ENCODE measurements at regions not wholly inside any gene's neighbourhood (a gene's known extent, or its start where the extent isn't known, plus 50 kb on each side); places are given as distances from the start of the nearest gene placed in this dataset.

GRCh38 chr18:64713284-64713683, 564.4 kb upstream of the LINC00305 start:
- Histone ChIP-seq H3K27ac (no peak overlapping the region), H3K4me2 (no peak overlapping the region), H3K9ac (no peak overlapping the region), H3K79me2 (ENCODE audit: insufficient read depth, low read depth) (no peaks in the 10 kb centered on the region), H3K36me3 (ENCODE audit: insufficient read depth) (no peaks in the 10 kb centered on the region), H3K4me1 (ENCODE audit: low read depth, poor library complexity, severe bottlenecking) (peaks cover 9% of the 10 kb centered on the region), H4K20me1 (ENCODE audit: insufficient read depth) (no peaks in the 10 kb centered on the region), H3K27me3 (ENCODE audit: insufficient read depth, low read depth) (no peaks in the 10 kb centered on the region), H3K4me3 (IDR thresholded peaks at IDR 0.05; ENCODE audit: insufficient read depth, low read depth, low read length) (no peak overlapping the region), H2AFZ (ENCODE audit: low read depth) (no peak overlapping the region)
- no peak for TF ChIP-seq CTCF (conservative IDR thresholded peaks at IDR 0.05; ENCODE audit: low read depth, low read length)

- H3K4me3 ChIP-seq (IDR thresholded peaks at IDR 0.05; ENCODE audit: insufficient read depth, low read depth, low read length), result no peak overlapping the region
- H2AFZ ChIP-seq (ENCODE audit: low read depth), result no peak overlapping the region
- no peak for TF ChIP-seq CTCF (conservative IDR thresholded peaks at IDR 0.05; ENCODE audit: low read depth, low read length)
- H3K27me3 ChIP-seq (ENCODE audit: insufficient read depth, low read depth), result no peaks in the 10 kb centered on the region
- H3K4me1 ChIP-seq (ENCODE audit: low read depth, poor library complexity, severe bottlenecking), result peaks cover 17% of the 10 kb centered on the region
- no peaks in the 10 kb centered on the region for H4K20me1 ChIP-seq (ENCODE audit: insufficient read depth)
- no peak overlapping the region for H3K27ac ChIP-seq
- no peak overlapping the region for H3K9ac ChIP-seq
- no peaks in the 10 kb centered on the region for H3K79me2 ChIP-seq (ENCODE audit: insufficient read depth, low read depth)
- no peak overlapping the region for H3K4me2 ChIP-seq
- no peaks in the 10 kb centered on the region for H3K36me3 ChIP-seq (ENCODE audit: insufficient read depth)
Observed at GRCh38 chr18:64712035-64712434, 563.1 kb upstream of the LINC00305 start.

GRCh38 chr18:64710105-64710861, 561.4 kb upstream of the LINC00305 start:
- TF ChIP-seq CTCF (conservative IDR thresholded peaks at IDR 0.05; ENCODE audit: low read depth, low read length), result no peak

GRCh38 chr18:64707052-64707451, 558.2 kb upstream of the LINC00305 start:
- Histone ChIP-seq H3K4me2 (peak overlapping the region; percentile 31; the same call in 1 of the 2 replicates), H3K27me3 (ENCODE audit: insufficient read depth, low read depth) (no peaks in the 10 kb centered on the region), H3K4me1 (ENCODE audit: low read depth, poor library complexity, severe bottlenecking) (peaks cover 18% of the 10 kb centered on the region), H2AFZ (ENCODE audit: low read depth) (no peak overlapping the region), H3K27ac (peak overlapping the region; percentile 41; the same call in 1 of the 2 replicates), H3K36me3 (ENCODE audit: insufficient read depth) (no peaks in the 10 kb centered on the region), H3K4me3 (IDR thresholded peaks at IDR 0.05; ENCODE audit: insufficient read depth, low read depth, low read length) (no peak overlapping the region), H4K20me1 (ENCODE audit: insufficient read depth) (no peaks in the 10 kb centered on the region), H3K9ac (no peak overlapping the region), H3K79me2 (ENCODE audit: insufficient read depth, low read depth) (no peaks in the 10 kb centered on the region)
- no peak for TF ChIP-seq CTCF (conservative IDR thresholded peaks at IDR 0.05; ENCODE audit: low read depth, low read length)

More at GRCh38 chr18:64710105-64710861, 561.4 kb upstream of the LINC00305 start:
- H3K4me2 ChIP-seq, result no peak overlapping the region
- H2AFZ ChIP-seq (ENCODE audit: low read depth), result no peak overlapping the region
- H4K20me1 ChIP-seq (ENCODE audit: insufficient read depth), result no peaks in the 10 kb centered on the region
- H3K4me1 ChIP-seq (ENCODE audit: low read depth, poor library complexity, severe bottlenecking), result peaks cover 27% of the 10 kb centered on the region
- no peak overlapping the region for H3K27ac ChIP-seq
- H3K4me3 ChIP-seq (IDR thresholded peaks at IDR 0.05; ENCODE audit: insufficient read depth, low read depth, low read length), result no peak overlapping the region
- H3K79me2 ChIP-seq (ENCODE audit: insufficient read depth, low read depth), result no peaks in the 10 kb centered on the region
- H3K36me3 ChIP-seq (ENCODE audit: insufficient read depth), result no peaks in the 10 kb centered on the region
- H3K9ac ChIP-seq, result no peak overlapping the region
- no peaks in the 10 kb centered on the region for H3K27me3 ChIP-seq (ENCODE audit: insufficient read depth, low read depth)

Measured in KMS-11 (cell line).